HepG2 (cell line): ENCODE measurements at regions not wholly inside any gene's neighbourhood (a gene's known extent, or its start where the extent isn't known, plus 50 kb on each side); places are given as distances from the start of the nearest gene placed in this dataset.

Experiments used
- ATAC-seq: fragments of 200-7000 bp; cut with Tn5 transposase; 3 replicates; pipeline ENCODE4 v1.9.1; 2020; ENCODE audit warnings: mild to moderate bottlenecking, moderate library complexity
- BruUV-seq: library from RNA; stranded (reverse); fragments of 400-500 nt; replicated peaks from 2 replicates; lab custom pipeline; 2021; lab: Mats Ljungman, UMichigan
- CTCF ChIA-PET: fragments of 300-600 bp; formaldehyde crosslinking; extraction: SDS; loops from one replicate; lab custom pipeline; 2021; ENCODE audit warnings: low total read pairs, inconsistent platforms, low intra/inter-chr PET ratio; lab: Yijun Ruan, JAX
- POLR2A ChIA-PET: fragments of 350-600 bp; sonication (Branson Sonifier 250); formaldehyde crosslinking; loops from one replicate; lab custom pipeline; 2020; ENCODE audit warnings: antibody characterized with exemption, inconsistent platforms; lab: Yijun Ruan, JAX
- DNase-seq: peaks from one replicate; pipeline ENCODE4 v3.0.0-alpha.2; 2015; ENCODE audit warnings: low spot score
- FAIRE-seq: peaks from 3 replicates; lab custom pipeline; 2011; peaks lifted over from hg19 to GRCh38; lab: Jason Lieb, UNC
- H2AFZ ChIP-seq: one replicate; pipeline ENCODE4 v1.6.1; 2011; ENCODE audit warnings: low read length, inconsistent platforms
- H3K27ac ChIP-seq: fragments of 300-600 bp; 3 replicates; pipeline ENCODE4 v1.8.0; 2011; ENCODE audit warnings: mixed run types, mild to moderate bottlenecking, mixed read lengths, low read length, inconsistent platforms; ENCODE audit not compliant: insufficient read depth; ENCODE audit errors: extremely low read length
- H3K27me3 ChIP-seq, 2 experiments: fragments of 200-600 bp in 1 of 2; 2 replicates in 1 of 2; 3 replicates in 1 of 2; pipeline versions ENCODE4 v1.6.0 to v1.8.0; 2011; ENCODE audit warnings: low read length in 2 of 2, mild to moderate bottlenecking in 2 of 2, moderate library complexity in 2 of 2, inconsistent platforms in 1 of 2; ENCODE audit not compliant: insufficient read depth in 2 of 2, control insufficient read depth in 1 of 2
- H3K36me3 ChIP-seq, 2 experiments: fragments of 200-600 bp in 1 of 2; replicated peaks in 1 of 2; 2 replicates in 1 of 2; 3 replicates in 1 of 2; pipeline versions ENCODE4 v1.5.1 to v1.8.0; 2011; ENCODE audit warnings: low read length in 2 of 2, inconsistent platforms in 1 of 2; ENCODE audit not compliant: insufficient read depth in 2 of 2, control insufficient read depth in 1 of 2
- H3K4me1 ChIP-seq: 2 replicates; pipeline ENCODE4 v1.5.1; 2012; ENCODE audit warnings: low read length, inconsistent platforms; ENCODE audit not compliant: insufficient read depth
- H3K4me2 ChIP-seq: 2 replicates; pipeline ENCODE4 v1.6.0; 2011; ENCODE audit warnings: low read depth, low read length, inconsistent platforms
- H3K4me3 ChIP-seq, 3 experiments: fragments of 200-600 bp in 1 of 3; sonication (generic), shearing (Covaris generic) in 1 of 3; replicated peaks in 1 of 3; 2 replicates each; pipeline ENCODE4 v1.5.1; 2011 to 2016; ENCODE audit warnings: low read length in 3 of 3, inconsistent platforms in 2 of 3, low read depth in 2 of 3, mild to moderate bottlenecking in 2 of 3, control low read depth in 1 of 3, mixed read lengths in 1 of 3; ENCODE audit not compliant: insufficient read depth in 1 of 3
- H3K79me2 ChIP-seq: one replicate; pipeline ENCODE4 v1.6.1; 2011; ENCODE audit warnings: low read length, inconsistent platforms; ENCODE audit not compliant: insufficient read depth
- H3K9ac ChIP-seq: 2 replicates; pipeline ENCODE4 v1.6.0; 2011; ENCODE audit warnings: mild to moderate bottlenecking, low read depth, low read length, inconsistent platforms; ENCODE audit not compliant: insufficient read depth
- H3K9me3 ChIP-seq: 2 replicates; pipeline ENCODE4 v1.5.1; 2012; ENCODE audit warnings: mild to moderate bottlenecking, low read length
- H4K20me1 ChIP-seq: 2 replicates; pipeline ENCODE4 v1.6.0; 2011; ENCODE audit warnings: inconsistent platforms, mild to moderate bottlenecking, low read length, moderate library complexity; ENCODE audit not compliant: insufficient read depth
- CHD4 ChIP-seq: fragments of 200-600 bp; sonication (generic); IDR thresholded peaks from 2 replicates; pipeline ENCODE4 v1.7.0; 2017; ENCODE audit warnings: mild to moderate bottlenecking, low read length, borderline replicate concordance
- DMAP1 ChIP-seq: IDR thresholded peaks from 2 replicates; pipeline ENCODE4 v1.6.1; 2016
- GABPA ChIP-seq, 2 experiments: IDR thresholded peaks; 2 replicates each; pipeline ENCODE4 v1.6.1; 2011 to 2016; ENCODE audit warnings: low read depth in 2 of 2, low read length in 1 of 2, missing biosample characterization in 1 of 2, missing genetic modification characterization in 1 of 2
- NRL ChIP-seq: sonication (generic); formaldehyde crosslinking; IDR thresholded peaks from 2 replicates; pipeline ENCODE4 v1.5.0; 2020; ENCODE audit warnings: missing genetic modification reagents, mild to moderate bottlenecking, moderate library complexity, borderline replicate concordance
- PAWR ChIP-seq: sonication (generic); formaldehyde crosslinking; IDR thresholded peaks from 2 replicates; pipeline ENCODE4 v1.4.0; 2020; ENCODE audit warnings: missing genetic modification reagents, mild to moderate bottlenecking, borderline replicate concordance
- ZFYVE20 ChIP-seq: sonication (generic); formaldehyde crosslinking; IDR thresholded peaks from 2 replicates; pipeline ENCODE4 v1.8.0; 2023; ENCODE audit warnings: low read depth, mild to moderate bottlenecking, moderate library complexity, missing genetic modification reagents, borderline replicate concordance
- ZNF761 ChIP-seq: sonication (generic); formaldehyde crosslinking; conservative IDR thresholded peaks from 2 replicates; pipeline ENCODE4 v1.4.0; 2020; ENCODE audit warnings: mild to moderate bottlenecking, missing genetic modification reagents
- ZNF780A ChIP-seq: sonication (generic); formaldehyde crosslinking; IDR thresholded peaks from 2 replicates; pipeline ENCODE4 v1.8.0; 2022; ENCODE audit warnings: mild to moderate bottlenecking, missing genetic modification reagents, moderate library complexity
- WGBS: methylation state at CpG from one replicate; pipeline ENCODE4 v1.1.6; 2017; ENCODE audit warnings: low lambda C conversion rate; 5-methylcytosine and 5-hydroxymethylcytosine counted together
- in situ Hi-C: cut with HindIII; loops from 2 replicates; pipeline ENCODE4 v1.10.0; 2017; ENCODE audit warnings: low pct_unique_long_range_greater_than_20kb; ENCODE audit not compliant: extremely low pct_ligation_motif_present
- intact Hi-C: fragments of 100-400 bp; cut with micrococcal nuclease; formaldehyde crosslinking; loops from one replicate; pipeline ENCODE4 v1.10.0; 2022; ENCODE audit not compliant: unreplicated experiment

DNA sequence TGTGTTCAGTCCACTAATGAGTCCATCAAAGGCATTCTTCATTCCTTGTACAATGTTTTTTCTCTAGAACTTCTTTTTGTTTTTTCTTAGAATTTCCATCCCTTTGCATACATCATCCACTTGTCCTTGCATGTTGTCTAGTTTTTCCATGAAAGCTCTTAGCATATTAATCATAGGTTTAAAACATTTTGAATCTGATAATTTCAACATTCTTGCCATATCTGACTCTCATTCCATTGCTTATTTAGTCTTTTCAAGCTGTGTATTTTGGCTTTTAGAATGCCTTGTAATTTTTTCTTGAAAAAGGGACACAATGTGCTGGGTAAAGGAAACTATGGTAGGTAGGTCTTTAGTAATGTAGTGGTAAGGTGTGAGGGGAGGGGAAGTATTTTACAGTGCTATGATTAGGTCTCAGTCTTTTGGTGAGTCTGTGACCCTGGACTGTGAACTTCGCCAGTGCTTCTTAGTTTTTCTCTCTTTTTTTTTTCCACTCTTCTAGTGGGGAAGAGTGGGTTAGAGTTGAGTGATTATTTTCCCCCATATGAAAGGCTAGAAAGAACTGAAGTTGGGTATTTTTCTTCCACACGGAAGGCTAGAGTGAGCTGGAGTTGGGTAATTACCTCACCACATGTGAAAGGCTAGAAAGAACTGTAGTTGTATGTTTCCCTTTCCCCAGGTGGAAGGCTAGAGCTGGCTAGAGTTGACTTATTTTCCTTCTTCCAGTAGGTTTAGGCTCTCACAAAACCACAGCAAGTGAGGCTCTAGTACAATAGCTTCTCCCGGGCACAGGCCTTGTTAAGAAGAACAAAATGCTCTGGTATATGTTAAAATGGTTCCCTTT is 172.1 kb downstream of the SNX18 start (continued):
- TF ChIP-seq GABPA (IDR thresholded peaks at IDR 0.05; ENCODE audit: low read depth, low read length) (no peak), GABPA (CRISPR knock-in tag; IDR thresholded peaks at IDR 0.05; ENCODE audit: low read depth) (no peak)

DNA sequence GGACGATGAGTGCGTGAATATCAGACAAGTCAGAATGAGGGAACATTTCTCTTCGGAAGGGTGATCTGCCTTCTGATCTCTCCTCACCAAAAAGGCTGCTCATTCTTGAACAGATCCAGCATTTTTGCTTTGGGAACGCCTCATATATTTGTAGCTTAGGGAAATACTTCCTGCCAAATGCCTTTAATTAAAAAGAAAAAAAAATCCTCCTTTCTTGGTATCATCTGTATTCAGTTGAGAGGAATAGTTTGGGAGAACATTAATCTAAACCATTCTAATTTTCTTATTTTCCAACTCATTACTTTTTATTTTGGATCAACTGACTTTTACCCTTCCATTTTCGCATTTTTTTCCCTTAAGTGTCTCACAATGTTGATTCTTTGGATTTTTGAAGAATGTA is 163.4 kb downstream of the SNX18 start:
- intact Hi-C loops = no loop called here
- no TSS peak for BruUV-seq
- TF ChIP-seq ZNF761 (CRISPR knock-in tag) = no peak
- no peak for TF ChIP-seq PAWR (CRISPR knock-in tag)
- no peak for TF ChIP-seq ZNF780A (CRISPR knock-in tag)
- TF ChIP-seq DMAP1 (CRISPR knock-in tag) = no peak
- TF ChIP-seq NRL (CRISPR knock-in tag) = no peak
- no peak for TF ChIP-seq CHD4
- no peak for TF ChIP-seq ZFYVE20

More for the DNA sequence above, 163.4 kb downstream of the SNX18 start:
- no peaks in the 10 kb centered on the region for H3K36me3 ChIP-seq
- no peak overlapping the region for H3K4me2 ChIP-seq
- no peak overlapping the region for H3K27ac ChIP-seq
- POLR2A ChIA-PET = no interaction called here
- CTCF ChIA-PET = no interaction called here
- no peaks in the 10 kb centered on the region for H3K9me3 ChIP-seq
- no peak overlapping the region for H3K4me3 ChIP-seq
- FAIRE-seq (no peak), DNase-seq (no peak), ATAC-seq (no peak)
- H3K27me3 ChIP-seq = no peaks in the 10 kb centered on the region
- no peak overlapping the region for H3K9ac ChIP-seq
- 38% methylated on average over 5 of the region's 5 CpGs for WGBS
- H3K4me1 ChIP-seq = no peaks in the 10 kb centered on the region
- H4K20me1 ChIP-seq = no peaks in the 10 kb centered on the region
- H2AFZ ChIP-seq = no peak overlapping the region
- H3K79me2 ChIP-seq = no peaks in the 10 kb centered on the region
- in situ Hi-C loops = no loop called here
